ENCODE measurements at regions not wholly inside any gene's neighbourhood (a gene's known extent, or its start where the extent isn't known, plus 50 kb on each side); places are given as distances from the start of the nearest gene placed in this dataset.
"Not testable (repeated sequence)": the region's sequence is repeated elsewhere in the genome, so short reads cannot be mapped to it uniquely, and the experiment has no call there.

DNA sequence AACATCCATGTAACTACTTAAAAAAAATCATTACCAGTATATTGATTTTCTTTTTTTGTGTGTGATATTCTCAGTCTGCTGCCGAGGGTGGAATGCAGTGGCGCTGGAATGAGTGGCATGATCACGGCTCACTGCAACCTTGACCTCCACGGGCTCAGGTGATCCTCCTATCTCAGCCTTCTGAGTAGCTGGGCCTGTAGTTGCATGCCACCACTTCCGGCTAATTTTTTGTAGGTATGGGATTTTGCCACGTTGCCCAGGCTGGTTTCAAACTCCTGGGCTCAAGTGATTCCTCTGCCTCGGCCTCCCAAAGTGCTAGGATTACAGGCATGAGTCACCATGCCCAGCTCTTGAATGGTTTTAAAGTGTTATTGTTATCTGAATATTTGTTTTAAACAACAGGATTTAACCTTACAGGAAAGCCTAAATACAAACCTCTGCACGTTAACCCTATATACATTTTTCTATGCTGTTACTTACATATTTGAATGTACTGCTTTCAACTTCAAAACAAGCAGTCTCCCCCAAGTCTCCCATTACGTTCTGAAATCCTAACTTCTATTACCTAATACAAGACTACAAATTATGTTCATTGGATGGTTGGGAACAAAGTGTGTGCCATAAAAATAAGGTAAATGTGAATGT lies 61.7 kb downstream of the KPNA2 start:
- TF ChIP-seq GATA1 (IDR thresholded peaks at IDR 0.05; ENCODE audit: low read depth, low read length) (no peak), POLR2A (IDR thresholded peaks at IDR 0.05; ENCODE audit: low read length) (no peak)
- no peak for DNase-seq

DNA sequence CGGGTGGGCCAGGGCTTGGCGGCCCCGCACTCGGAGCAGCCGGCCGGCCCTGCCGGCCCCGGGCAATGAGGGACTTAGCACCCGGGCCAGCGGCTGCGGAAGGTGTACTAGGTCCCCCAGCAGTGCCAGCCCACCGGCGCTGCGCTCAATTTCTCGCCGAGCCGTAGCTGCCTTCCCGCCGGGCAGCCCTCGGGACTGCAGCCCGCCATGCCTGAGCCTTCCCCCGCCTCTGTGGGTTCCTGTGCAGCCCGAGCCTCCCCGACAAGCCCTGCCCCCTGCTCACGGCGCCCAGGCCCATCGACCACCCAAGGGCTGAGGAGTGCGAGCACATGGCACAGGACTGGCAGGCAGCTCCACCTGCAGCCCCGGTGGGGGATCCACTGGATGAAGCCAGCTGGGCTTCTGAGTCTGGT lies 63.8 kb downstream of the KPNA2 start:
- DNase-seq = not testable (repeated sequence)

- no peak for DNase-seq
- TF ChIP-seq GATA1 (IDR thresholded peaks at IDR 0.05; ENCODE audit: low read depth, low read length) = no peak
- TF ChIP-seq POLR2A (IDR thresholded peaks at IDR 0.05; ENCODE audit: low read length) = no peak
Measured at GRCh38 chr17:68100000-68100641, 64.6 kb downstream of the KPNA2 start.

DNA sequence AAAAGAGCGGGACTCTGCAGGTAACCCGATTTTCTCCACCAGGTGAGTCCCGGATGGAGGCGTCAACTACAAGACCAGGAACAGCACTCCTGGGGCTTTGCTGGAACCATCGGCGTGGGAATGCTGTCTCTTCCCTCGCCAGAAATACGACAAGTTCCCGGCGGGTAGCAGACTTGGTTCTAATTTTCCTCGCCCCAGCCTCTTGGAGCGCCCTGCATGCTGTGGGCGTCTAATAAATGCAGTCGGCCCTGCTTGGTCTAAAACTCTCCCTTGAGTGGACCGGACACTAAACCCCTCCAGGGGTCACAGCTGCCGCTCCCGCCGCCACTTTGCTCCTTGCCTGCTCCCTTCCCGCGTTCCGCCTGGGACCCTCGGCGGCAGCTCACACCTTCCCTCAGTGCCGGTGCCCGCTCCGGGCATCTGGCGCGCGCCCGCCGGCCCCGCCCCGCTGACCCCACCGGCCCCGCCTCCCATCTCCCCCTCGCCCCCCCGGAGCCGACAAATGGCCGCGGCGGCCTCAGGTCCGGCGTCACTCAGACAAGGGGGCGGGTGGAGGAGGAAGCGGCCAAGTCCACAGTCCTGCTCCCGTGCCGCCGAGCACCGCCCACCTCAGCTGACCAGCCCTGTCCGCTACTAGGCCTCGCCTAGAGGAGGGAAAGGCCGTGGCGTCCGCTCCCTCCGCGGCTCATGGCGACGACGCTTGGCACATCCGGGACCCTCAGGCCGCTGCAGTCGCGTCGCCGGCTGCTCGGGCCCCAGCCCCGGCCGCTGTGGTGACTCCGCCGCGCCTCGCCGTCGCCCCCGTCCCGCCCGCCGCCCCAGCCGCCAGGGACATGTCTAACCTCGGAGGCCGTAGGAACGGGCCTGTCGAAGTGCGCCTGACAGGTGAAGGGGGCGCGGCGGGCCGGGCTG lies 65.8 kb downstream of the KPNA2 start:
- TF ChIP-seq GATA1 (IDR thresholded peaks at IDR 0.05; ENCODE audit: low read depth, low read length) (no peak), POLR2A (IDR thresholded peaks at IDR 0.05; ENCODE audit: low read length) (peak; percentile 39)
- peak; percentile 82 to 87 for DNase-seq

DNA sequence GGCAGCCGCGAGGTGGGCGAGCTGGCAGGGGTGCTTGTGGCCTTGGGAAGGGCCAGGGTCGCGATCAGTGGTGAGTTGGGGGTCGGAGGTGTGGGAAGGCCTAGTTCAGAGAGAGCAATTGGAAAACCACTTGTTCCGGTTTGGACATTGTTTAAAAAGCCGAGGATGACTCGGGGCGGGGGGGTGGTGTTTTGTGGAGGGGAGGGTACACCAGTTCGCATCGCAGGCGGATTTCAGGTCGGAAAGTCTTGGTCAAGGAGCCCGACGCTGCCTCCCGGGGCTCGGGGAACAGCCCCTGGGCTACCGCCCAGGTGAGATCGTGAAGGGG lies 66.4 kb downstream of the KPNA2 start:
- no peak for TF ChIP-seq POLR2A (IDR thresholded peaks at IDR 0.05; ENCODE audit: low read length)
- TF ChIP-seq GATA1 (IDR thresholded peaks at IDR 0.05; ENCODE audit: low read depth, low read length) = no peak
- no peak for DNase-seq

DNA sequence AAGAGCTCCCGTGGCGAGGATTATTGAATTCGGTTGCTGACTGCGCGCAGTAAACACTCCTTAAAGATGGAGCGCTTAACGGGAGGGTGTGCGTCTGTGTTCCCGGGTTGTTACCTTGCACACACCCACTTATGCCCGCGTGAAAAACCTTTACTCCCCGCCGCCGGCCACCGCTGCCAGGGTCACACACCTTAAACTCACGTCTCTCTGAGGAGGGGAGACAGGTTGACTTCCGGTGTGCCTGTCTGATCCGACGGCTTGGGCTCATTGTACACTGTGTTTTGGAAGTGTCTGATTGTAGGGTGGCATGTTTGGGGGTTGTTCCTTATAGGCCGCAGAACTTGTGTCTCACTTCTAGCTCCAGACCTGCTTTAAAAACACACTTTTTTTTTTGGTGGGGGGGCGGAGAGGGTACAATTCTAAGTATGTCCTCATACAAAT lies 66.8 kb downstream of the KPNA2 start:
- DNase-seq = peak; percentile 17 to 38
- TF ChIP-seq POLR2A (IDR thresholded peaks at IDR 0.05; ENCODE audit: low read length) (no peak), GATA1 (IDR thresholded peaks at IDR 0.05; ENCODE audit: low read depth, low read length) (no peak)

DNA sequence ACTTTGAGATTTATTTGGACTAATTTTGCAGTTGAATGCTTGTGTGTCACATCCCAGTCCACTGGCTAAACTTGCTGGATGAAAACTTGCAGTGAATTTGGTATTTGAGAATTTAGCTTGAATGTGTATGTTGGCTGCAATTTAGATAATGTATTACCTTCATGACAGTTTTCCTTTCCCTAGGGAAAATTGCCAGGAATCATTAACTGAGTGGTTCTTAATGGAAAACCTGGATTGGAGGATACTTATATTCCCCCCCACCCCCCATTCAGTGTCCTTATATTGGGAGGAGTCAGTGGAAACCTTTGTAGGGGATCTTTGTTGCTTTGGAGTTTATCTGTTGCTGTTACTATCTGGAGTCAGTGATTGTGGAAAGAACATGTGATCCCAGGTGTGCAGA lies 67.6 kb downstream of the KPNA2 start:
- TF ChIP-seq GATA1 (IDR thresholded peaks at IDR 0.05; ENCODE audit: low read depth, low read length) = no peak
- no peak for TF ChIP-seq POLR2A (IDR thresholded peaks at IDR 0.05; ENCODE audit: low read length)
- DNase-seq = no peak

GRCh38 chr17:68106085-68106484 lies 70.5 kb downstream of the KPNA2 start:
- DNase-seq = no peak
- TF ChIP-seq GATA1 (IDR thresholded peaks at IDR 0.05; ENCODE audit: low read depth, low read length) = no peak
- TF ChIP-seq POLR2A (IDR thresholded peaks at IDR 0.05; ENCODE audit: low read length) = no peak

GRCh38 chr17:68107373-68107772 lies 71.8 kb downstream of the KPNA2 start:
- TF ChIP-seq POLR2A (IDR thresholded peaks at IDR 0.05; ENCODE audit: low read length) (no peak), GATA1 (IDR thresholded peaks at IDR 0.05; ENCODE audit: low read depth, low read length) (no peak)
- no peak for DNase-seq

DNA sequence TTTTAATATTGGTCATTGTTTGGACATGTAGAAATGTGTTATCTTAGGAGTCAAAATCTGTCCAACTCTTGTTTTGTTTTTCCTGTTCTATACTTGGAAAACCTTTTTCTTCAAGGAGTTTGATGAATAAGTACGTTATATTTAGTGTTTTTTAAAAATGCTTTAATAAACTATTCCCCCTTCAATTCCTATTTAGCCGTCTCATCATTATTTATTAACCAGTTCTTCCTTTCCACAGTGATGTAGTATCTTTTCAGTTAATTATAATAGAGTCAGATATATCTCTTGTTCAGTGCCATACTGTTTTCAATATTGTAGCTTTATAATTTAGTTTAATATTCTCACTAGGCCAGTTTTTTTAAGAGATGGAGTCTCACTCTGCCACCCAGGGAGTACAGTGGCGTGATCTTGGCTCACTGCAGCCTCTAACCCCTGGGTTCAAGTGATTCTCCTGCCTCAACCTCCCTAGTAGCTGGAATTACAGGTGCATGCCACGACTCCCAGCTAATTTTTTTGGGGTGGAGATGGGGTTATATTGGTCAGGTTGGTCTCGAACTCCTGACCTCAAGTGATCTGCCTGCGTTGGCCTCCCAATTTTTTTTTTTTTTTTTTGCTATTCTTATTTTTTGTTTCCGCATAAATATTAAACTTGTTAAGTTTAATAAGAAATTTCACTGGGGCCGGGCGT lies 72.9 kb downstream of the KPNA2 start:
- no peak for TF ChIP-seq GATA1 (IDR thresholded peaks at IDR 0.05; ENCODE audit: low read depth, low read length)
- TF ChIP-seq POLR2A (IDR thresholded peaks at IDR 0.05; ENCODE audit: low read length) = no peak
- DNase-seq = no peak

DNA sequence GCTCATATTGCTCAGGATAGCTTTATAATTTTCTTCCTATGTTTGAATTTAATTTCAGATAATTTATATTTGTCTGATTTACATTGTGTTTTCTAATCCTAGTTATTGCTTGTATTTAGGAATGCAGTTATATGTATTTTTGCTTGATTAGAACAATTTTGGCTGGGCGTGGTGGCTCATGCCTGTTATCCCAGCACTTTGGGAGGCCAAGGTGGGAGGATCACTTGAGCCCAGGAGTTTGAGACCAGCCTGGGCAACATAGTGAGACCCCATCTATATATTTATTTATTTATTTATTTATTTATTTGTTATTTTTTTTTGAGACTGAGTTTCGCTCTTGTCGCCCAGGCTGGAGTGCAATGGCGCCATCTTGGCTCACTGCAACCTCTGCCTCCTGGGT lies 73.9 kb downstream of the KPNA2 start:
- not testable (repeated sequence) for DNase-seq

GRCh38 chr17:68116211-68116610 lies 80.7 kb downstream of the KPNA2 start:
- DNase-seq = not testable (repeated sequence)

GRCh38 chr17:68122587-68122986 lies 87.1 kb downstream of the KPNA2 start:
- no peak for TF ChIP-seq POLR2A (IDR thresholded peaks at IDR 0.05; ENCODE audit: low read length)
- TF ChIP-seq GATA1 (IDR thresholded peaks at IDR 0.05; ENCODE audit: low read depth, low read length) = no peak
- no peak for DNase-seq

DNA sequence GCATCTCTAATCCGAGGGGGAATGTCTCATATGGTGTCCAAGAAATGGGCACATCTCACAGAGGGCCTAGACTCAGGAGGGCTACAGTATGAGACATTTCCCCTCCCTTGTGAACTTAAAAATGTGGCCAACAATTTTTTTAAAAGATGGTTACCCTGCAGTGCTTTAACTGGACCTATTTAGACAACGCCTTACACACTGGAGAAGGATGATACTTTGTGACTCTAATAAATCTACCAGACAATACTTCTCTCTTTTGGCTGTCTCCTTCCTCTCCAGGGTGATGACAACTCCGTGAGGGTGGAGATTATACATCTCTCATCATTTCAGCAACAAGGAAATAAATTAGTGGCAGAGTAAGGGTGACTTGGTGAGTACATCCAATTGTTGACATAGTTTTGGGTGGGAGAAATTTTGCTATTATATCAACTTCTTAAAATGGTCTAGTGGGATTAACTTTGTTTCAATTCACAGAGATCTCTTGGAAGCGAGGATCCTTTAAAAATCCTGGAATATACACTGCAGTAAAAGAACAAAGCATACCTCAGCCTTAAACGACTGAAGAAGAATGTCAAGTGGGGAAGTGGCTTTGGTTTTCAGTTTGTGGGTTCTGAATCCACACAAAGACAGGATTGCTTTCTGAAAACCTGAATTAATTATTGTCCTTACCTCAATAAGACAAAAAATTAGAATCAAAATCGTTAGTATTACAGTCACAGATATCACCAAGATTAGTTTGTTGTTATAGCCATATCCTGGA lies 89.8 kb downstream of the KPNA2 start:
- no peak for DNase-seq
- TF ChIP-seq GATA1 (IDR thresholded peaks at IDR 0.05; ENCODE audit: low read depth, low read length) = no peak
- no peak for TF ChIP-seq POLR2A (IDR thresholded peaks at IDR 0.05; ENCODE audit: low read length)

Measured in erythroblast (primary cell).